Activated CD8-positive, alpha-beta memory T cell treated with anti-CD3 and anti-CD28 coated beads for 24 hours (primary cell): ENCODE measurements at regions not wholly inside any gene's neighbourhood (a gene's known extent, or its start where the extent isn't known, plus 50 kb on each side); places are given as distances from the start of the nearest gene placed in this dataset.
A peak's percentile ranks its signal among the peaks of the same experiment; 100 is the strongest.
"Not testable (repeated sequence)": the region's sequence is repeated elsewhere in the genome, so short reads cannot be mapped to it uniquely, and the experiment has no call there.

Source experiments
- DNase-seq: peaks from one replicate; pipeline ENCODE4 v3.0.0-alpha.2; 2020

DNA sequence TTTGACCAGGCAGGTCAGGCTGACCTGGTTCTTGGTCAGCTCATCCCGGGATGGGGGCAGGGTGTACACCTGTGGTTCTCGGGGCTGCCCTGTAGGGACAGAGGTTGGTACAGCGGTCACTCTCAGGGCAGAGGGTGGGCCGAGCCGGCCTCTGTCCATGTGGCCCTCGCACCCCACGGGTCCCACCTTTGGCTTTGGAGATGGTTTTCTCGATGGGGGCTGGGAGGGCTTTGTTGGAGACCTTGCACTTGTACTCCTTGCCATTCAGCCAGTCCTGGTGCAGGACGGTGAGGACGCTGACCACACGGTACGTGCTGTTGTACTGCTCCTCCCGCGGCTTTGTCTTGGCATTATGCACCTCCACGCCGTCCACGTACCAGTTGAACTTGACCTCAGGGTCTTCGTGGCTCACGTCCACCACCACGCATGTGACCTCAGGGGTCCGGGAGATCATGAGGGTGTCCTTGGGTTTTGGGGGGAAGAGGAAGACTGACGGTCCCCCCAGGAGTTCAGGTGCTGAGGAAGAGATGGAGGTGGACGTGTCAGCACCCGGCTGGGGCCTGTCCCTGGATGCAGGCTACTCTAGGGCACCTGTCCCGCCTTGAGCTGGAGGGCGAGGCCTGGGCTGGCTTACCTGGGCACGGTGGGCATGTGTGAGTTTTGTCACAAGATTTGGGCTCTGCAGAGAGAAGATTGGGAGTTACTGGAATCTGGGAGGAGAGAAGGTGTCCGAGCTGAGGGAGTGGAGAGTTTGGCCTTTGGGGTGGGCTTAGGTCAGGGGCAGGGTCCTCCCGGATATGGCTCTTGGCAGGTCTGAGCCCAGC lies 215.5 kb downstream of the TMEM121 start:
- DNase-seq = not testable (repeated sequence)

GRCh38 chr14:105742531-105742848 lies 216.1 kb downstream of the TMEM121 start:
- no peak for DNase-seq

GRCh38 chr14:105742904-105743701 lies 216.7 kb downstream of the TMEM121 start:
- DNase-seq = not testable (repeated sequence)

- not testable (repeated sequence) for DNase-seq
Measured at GRCh38 chr14:105744213-105744787, 217.9 kb downstream of the TMEM121 start.

DNA sequence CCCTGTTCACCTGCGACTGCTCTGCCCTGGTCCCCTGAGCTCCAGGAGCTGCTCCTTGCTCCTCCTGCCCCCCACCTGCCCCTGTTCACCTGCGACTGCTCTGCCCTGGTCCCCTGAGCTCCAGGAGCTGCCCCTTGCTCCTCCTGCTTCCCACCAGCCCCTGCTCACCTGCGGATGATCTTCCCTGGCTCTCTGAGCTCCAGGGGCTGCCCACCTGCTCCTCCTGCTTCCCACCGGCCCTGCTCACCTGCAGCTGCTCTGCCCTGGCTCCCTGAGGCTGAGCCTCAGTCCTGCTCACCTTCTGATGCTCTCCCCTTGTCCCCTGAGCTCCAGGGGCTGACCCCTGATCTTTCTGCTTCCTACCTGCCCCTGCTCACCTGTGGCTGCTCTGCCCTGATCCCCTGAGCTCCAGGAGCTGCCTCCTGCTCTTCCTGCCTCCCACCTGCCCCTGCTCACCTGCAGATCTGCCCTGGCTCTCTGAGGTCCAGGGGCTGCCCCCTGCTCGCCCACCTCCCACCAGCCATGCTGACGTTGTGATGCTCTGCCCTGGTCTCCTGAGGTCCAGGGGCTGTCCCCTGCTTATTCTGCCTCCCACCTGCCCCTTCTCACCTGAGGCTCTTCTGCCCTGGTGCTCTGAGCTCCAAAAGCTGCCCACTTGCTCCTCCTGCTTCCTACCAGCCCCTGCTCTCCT lies 219.2 kb downstream of the TMEM121 start:
- no peak for DNase-seq

GRCh38 chr14:105746124-105746514 lies 219.7 kb downstream of the TMEM121 start:
- no peak for DNase-seq

GRCh38 chr14:105746800-105747502 lies 220.6 kb downstream of the TMEM121 start:
- not testable (repeated sequence) for DNase-seq

DNA sequence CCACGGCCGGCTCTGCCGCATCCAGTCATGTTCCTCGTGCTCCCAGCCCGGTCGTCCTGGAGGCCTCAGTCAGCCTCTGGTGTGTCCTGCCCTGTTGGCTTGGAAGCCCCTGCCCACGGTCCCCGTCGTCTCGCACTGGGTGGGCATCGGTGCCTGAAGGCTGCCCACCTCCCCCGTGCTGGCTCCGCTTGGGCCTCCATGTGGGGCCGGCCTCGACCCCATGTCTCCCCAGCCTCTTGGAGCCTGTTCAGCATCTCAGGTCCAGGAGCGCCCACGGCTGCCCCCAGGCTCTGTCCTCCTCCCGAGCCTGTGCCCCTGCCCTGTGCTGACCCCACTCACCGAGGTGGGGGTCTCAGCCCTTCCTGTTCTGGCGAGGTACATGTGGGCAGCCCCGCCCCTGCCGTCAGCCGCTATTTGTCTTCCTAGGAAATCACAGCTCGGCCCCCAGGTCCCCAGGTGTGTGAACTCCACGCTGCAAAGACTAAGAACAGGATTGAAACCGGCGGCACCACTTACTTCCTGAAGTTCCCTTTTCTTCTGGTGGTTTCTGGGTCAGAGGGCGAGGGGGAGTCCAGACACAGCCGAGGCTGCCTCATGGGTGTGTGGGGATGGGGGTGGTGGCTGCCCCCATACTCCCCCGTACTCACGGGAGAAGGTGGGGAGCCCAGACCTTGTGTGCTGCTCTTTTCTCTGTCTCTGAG lies 221.3 kb downstream of the TMEM121 start:
- not testable (repeated sequence) for DNase-seq

DNA sequence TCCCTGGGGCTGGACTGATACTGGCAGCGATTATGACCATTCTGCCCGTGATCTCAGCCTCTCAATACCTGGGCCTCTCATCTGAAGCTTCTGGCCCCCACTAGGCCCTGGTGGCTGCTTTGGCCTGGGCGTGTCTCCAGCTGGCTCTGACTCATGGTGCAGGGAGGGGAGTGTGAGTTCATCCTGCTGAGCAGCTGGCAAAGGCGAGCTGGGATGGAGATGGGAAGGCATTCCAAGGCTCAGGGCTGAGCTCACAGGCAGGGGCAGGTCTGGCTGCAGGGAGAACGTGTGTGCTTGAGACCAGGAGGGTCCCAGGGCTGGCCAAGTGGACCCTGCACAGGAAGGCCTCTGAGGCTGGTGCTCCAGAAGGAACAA lies 221.8 kb downstream of the TMEM121 start:
- DNase-seq = no peak

DNA sequence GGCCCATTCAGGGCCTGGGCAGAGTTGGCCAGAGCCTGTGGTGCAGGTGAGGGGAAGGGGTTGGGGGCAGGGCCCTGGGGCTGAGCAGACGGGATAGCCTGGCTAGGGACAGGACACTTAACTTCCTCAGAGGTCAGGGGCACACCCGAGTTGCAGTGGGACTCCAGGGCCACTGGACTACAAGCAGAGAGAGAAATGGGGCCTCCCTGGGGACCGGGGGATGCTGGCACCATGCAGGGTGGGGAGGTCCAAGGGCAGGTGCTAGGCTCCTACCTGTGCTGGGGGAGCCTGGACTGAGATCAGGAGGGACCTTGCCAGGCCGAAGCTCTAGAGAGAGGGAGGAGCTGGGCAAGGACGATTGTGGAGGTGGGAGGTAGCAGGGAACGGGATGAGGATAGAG lies 222.3 kb downstream of the TMEM121 start:
- DNase-seq = not testable (repeated sequence)

- DNase-seq = not testable (repeated sequence)
Measured at GRCh38 chr14:105749870-105750541, 223.6 kb downstream of the TMEM121 start.

DNA sequence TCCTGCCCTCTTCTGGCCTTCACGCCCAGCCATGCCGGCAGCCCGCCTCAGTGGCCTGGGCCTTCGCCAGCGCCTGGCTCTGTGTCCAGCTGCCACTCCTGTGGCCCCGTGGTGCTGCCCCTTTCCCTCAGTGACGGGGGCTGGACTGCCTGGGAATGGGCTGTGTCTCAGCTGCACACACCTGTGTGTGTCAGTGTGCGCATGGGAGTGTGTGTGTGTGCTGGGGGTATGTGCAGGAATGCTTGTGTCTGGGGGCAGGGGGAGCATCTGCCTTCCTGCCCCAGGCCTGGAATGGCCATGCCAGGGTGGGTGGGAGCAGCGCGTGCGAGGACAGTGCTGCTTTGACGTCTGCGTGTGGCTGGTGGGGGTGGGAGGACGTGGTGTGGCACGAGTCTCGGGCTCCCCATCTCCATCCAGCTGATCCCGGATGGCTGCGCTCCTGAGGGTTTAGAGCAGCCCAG lies 224.9 kb downstream of the TMEM121 start:
- not testable (repeated sequence) for DNase-seq

DNA sequence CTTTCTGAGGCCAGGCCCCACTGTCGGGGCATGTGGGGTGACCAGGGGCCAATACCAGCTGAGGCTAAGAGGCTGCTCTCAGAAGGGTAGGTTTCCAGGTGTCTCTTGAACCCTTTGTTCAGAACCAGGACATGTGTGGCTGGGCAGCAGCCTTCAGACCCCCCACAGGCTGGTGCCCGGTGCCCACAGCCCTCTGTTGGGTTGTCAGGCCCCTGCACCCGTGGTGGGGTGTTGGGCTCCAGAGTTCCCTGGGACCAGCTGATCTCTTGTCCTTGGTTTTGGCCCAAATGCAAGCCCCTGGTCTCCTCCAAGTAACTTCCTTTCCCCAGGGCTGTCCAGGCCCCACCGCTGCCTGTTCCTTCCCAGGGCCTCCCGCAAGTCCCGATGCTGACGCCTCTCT lies 226.0 kb downstream of the TMEM121 start:
- DNase-seq = not testable (repeated sequence)

GRCh38 chr14:105760691-105761344 lies 234.4 kb downstream of the TMEM121 start:
- DNase-seq = peak; percentile 24

DNA sequence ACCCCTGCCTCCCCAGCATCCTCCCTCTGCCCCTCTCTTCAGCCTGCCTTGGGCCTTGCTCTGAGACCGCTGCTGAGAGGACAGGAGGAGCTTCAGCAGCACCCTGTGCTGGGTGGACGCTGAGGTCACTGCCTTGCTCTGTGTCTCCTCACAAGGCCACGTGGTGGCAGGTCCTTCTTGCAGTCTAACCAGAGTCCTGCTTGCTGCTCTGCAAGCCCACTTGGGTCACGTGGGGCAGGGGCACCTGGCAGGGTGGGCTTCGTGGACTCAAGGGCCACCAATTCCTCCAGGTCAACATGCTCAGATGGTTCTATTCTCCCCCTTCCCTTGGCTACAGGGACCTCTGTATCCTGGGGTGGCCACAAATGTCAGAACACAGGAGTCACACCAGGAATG lies 235.0 kb downstream of the TMEM121 start:
- not testable (repeated sequence) for DNase-seq

DNA sequence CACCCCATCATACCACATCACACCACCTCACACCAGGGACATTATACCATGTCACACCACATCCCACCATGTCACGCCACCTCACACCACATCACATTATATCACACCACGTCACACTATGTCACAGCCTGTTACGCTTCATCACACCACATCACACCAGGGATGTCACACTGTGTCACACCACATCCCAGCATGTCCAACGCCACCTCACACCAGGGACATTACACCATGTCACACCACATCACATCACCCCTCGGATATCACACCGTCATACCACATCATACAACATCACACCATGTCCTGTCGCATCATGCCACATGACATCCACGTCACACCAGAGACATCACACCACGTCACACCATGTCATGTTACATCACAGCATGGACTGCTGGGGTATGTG lies 235.5 kb downstream of the TMEM121 start:
- DNase-seq = no peak

GRCh38 chr14:105762262-105762661 lies 235.9 kb downstream of the TMEM121 start:
- DNase-seq = not testable (repeated sequence)

DNA sequence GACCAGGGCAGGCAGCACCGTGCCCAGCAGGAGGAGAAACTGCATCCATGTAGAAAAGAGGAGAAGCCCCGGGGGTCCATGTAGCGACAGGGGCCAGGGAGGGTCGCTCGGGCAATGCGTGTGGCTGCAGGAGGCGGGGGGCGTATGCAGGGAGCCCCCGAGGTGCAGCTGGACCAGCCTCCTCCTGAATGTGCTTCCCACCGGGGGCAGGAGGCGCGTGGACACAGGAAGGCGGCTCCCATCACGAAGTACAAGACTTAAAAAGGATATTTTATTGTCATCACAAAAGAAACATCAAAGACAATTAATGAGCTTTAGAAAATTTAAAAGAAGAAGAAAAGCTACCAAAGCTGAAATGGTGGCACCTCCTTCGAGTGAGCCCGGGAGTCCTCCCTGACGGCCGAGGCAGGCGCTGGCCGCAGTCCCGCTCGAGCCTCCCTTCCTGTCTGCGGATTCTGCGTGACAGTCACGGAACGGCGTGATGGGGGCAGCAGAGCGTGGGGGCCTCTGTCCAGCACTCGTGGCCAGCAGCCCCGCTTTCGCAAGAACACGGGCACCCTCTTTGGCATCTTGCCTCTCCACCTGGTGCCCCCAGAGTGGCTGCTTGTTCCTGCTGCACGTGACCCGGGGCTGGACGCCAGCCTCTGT lies 238.0 kb downstream of the TMEM121 start:
- not testable (repeated sequence) for DNase-seq

GRCh38 chr14:105765072-105765825 lies 238.9 kb downstream of the TMEM121 start:
- not testable (repeated sequence) for DNase-seq
